ENCODE measurements at regions not wholly inside any gene's neighbourhood (a gene's known extent, or its start where the extent isn't known, plus 50 kb on each side); places are given as distances from the start of the nearest gene placed in this dataset.

DNA sequence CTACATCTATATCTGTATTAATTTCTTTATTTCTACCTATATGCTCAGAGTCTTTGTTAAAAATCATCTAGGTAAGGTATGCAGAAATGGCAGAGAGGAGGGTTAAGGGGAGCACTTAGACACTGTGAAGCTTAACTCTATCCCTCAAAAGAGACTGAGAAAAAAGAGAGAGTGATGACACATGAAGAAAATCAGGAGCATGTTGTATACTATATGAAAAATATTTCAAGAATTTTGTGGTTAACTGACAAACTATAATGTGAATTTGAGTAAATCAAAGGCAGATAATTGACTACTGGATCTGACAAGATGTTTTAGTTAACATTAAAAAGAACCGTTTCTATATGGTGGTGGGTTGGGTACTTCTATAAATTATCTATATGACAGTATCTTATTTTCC is 1814.2 kb upstream of the SEL1L start:
- TF ChIP-seq, protein P1, sequence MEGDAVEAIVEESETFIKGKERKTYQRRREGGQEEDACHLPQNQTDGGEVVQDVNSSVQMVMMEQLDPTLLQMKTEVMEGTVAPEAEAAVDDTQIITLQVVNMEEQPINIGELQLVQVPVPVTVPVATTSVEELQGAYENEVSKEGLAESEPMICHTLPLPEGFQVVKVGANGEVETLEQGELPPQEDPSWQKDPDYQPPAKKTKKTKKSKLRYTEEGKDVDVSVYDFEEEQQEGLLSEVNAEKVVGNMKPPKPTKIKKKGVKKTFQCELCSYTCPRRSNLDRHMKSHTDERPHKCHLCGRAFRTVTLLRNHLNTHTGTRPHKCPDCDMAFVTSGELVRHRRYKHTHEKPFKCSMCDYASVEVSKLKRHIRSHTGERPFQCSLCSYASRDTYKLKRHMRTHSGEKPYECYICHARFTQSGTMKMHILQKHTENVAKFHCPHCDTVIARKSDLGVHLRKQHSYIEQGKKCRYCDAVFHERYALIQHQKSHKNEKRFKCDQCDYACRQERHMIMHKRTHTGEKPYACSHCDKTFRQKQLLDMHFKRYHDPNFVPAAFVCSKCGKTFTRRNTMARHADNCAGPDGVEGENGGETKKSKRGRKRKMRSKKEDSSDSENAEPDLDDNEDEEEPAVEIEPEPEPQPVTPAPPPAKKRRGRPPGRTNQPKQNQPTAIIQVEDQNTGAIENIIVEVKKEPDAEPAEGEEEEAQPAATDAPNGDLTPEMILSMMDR (IDR thresholded peaks at IDR 0.05; ENCODE audit: poor library complexity), result no peak
- no peak for TF ChIP-seq EZH2 (IDR thresholded peaks at IDR 0.05; ENCODE audit: borderline replicate concordance)
